ENCODE measurements at regions not wholly inside any gene's neighbourhood (a gene's known extent, or its start where the extent isn't known, plus 50 kb on each side); places are given as distances from the start of the nearest gene placed in this dataset.

- TF ChIP-seq REST (IDR thresholded peaks at IDR 0.05), result no peak
Measured at GRCh38 chr18:67354091-67354490, 162.4 kb downstream of the DSEL start (continued).

- H3K27ac ChIP-seq (ENCODE audit: low read depth in 1 of 2, low read length in 2 of 2), result no peak overlapping the region
- no peaks in the 10 kb centered on the region for H3K9me3 ChIP-seq (ENCODE audit: control insufficient read depth in 4 of 4, low read length in 3 of 4)
- no peak for DNase-seq (ENCODE audit: low spot score)
- TF ChIP-seq MAX (IDR thresholded peaks at IDR 0.05) (no peak), ATF3 (IDR thresholded peaks at IDR 0.05) (no peak), FOXA2 (IDR thresholded peaks at IDR 0.05) (no peak), RAD21 (IDR thresholded peaks at IDR 0.05) (no peak), ZBTB33 (IDR thresholded peaks at IDR 0.05) (no peak), JUND (IDR thresholded peaks at IDR 0.05) (no peak), RXRA (IDR thresholded peaks at IDR 0.05) (no peak)
- no peak overlapping the region for H3K9ac ChIP-seq (ENCODE audit: low read depth in 1 of 2, low read length in 2 of 2)
- no peaks in the 10 kb centered on the region for H3K4me1 ChIP-seq (ENCODE audit: control insufficient read depth in 4 of 4, insufficient read depth in 4 of 4, low read length in 3 of 4)
- H3K4me3 ChIP-seq (ENCODE audit: low read depth in 1 of 3, low read length in 3 of 3), result no peak overlapping the region
- no peaks in the 10 kb centered on the region for H3K36me3 ChIP-seq (ENCODE audit: control insufficient read depth in 4 of 4, insufficient read depth in 3 of 4, low read depth in 1 of 4, low read length in 3 of 4)
- 43% methylated on average over 1 of the region's 1 CpG for WGBS
- no peaks in the 10 kb centered on the region for H3K27me3 ChIP-seq (ENCODE audit: control insufficient read depth in 4 of 4, insufficient read depth in 4 of 4, low read length in 3 of 4)
Measured at GRCh38 chr18:67347438-67347837, 169.1 kb downstream of the DSEL start.

GRCh38 chr18:67342159-67342558, 174.4 kb downstream of the DSEL start:
- no peak overlapping the region for H3K27ac ChIP-seq (ENCODE audit: low read depth in 1 of 2, low read length in 2 of 2)
- H3K9ac ChIP-seq (ENCODE audit: low read depth in 1 of 2, low read length in 2 of 2), result no peak overlapping the region
- TF ChIP-seq HNF4A (conservative IDR thresholded peaks at IDR 0.05), result no peak
- TF ChIP-seq SP1 (IDR thresholded peaks at IDR 0.05), result no peak
- no peak for TF ChIP-seq NR2F2 (IDR thresholded peaks at IDR 0.05)
- no peak for TF ChIP-seq RXRA (IDR thresholded peaks at IDR 0.05)
- TF ChIP-seq FOXA2 (IDR thresholded peaks at IDR 0.05), result no peak
- no peak for TF ChIP-seq CTCF (IDR thresholded peaks at IDR 0.05; ENCODE audit: low read depth, low read length, missing input control)
- TF ChIP-seq TAF1 (conservative IDR thresholded peaks at IDR 0.05), result no peak
- TF ChIP-seq REST (IDR thresholded peaks at IDR 0.05), result no peak
- no peak for TF ChIP-seq RAD21 (IDR thresholded peaks at IDR 0.05)
- TF ChIP-seq HNF4G (IDR thresholded peaks at IDR 0.05), result no peak
- no peak for TF ChIP-seq FOXA1 (IDR thresholded peaks at IDR 0.05)
- no peak for TF ChIP-seq MAX (IDR thresholded peaks at IDR 0.05)
- no peak for TF ChIP-seq GABPA (IDR thresholded peaks at IDR 0.05 in 1 of 2, conservative IDR thresholded peaks at IDR 0.05 in 1 of 2)
- TF ChIP-seq ZBTB33 (IDR thresholded peaks at IDR 0.05), result no peak
- no peaks in the 10 kb centered on the region for H3K27me3 ChIP-seq (ENCODE audit: control insufficient read depth in 4 of 4, insufficient read depth in 4 of 4, low read length in 3 of 4)
- DNase-seq (ENCODE audit: low spot score), result no peak
- H3K36me3 ChIP-seq (ENCODE audit: control insufficient read depth in 4 of 4, insufficient read depth in 3 of 4, low read depth in 1 of 4, low read length in 3 of 4), result no peaks in the 10 kb centered on the region
- H3K4me1 ChIP-seq (ENCODE audit: control insufficient read depth in 4 of 4, insufficient read depth in 4 of 4, low read length in 3 of 4), result no peaks in the 10 kb centered on the region
- no peaks in the 10 kb centered on the region for H3K9me3 ChIP-seq (ENCODE audit: control insufficient read depth in 4 of 4, low read length in 3 of 4)
- no peak overlapping the region for H3K4me3 ChIP-seq (ENCODE audit: low read depth in 1 of 3, low read length in 3 of 3)
- 55% methylated on average over 2 of the region's 2 CpGs for WGBS

Measured in liver (tissue), 8 donors.